NB4 (cell line): ENCODE measurements at regions not wholly inside any gene's neighbourhood (a gene's known extent, or its start where the extent isn't known, plus 50 kb on each side); places are given as distances from the start of the nearest gene placed in this dataset.

Experiments
- MYC ChIP-seq: IDR thresholded peaks from 2 replicates; pipeline ENCODE4 v1.6.1; 2011; ENCODE audit warnings: low read depth, low read length
- POLR2A ChIP-seq: IDR thresholded peaks from 2 replicates; pipeline ENCODE4 v1.6.1; 2011; ENCODE audit warnings: mild to moderate bottlenecking; ENCODE audit not compliant: insufficient read length; ENCODE audit errors: extremely low read depth
- TF ChIP-seq, protein P1 (sequence below): IDR thresholded peaks from one replicate; pipeline ENCODE4 v1.5.1; 2012; ENCODE audit warnings: low read depth, low read length

DNA sequence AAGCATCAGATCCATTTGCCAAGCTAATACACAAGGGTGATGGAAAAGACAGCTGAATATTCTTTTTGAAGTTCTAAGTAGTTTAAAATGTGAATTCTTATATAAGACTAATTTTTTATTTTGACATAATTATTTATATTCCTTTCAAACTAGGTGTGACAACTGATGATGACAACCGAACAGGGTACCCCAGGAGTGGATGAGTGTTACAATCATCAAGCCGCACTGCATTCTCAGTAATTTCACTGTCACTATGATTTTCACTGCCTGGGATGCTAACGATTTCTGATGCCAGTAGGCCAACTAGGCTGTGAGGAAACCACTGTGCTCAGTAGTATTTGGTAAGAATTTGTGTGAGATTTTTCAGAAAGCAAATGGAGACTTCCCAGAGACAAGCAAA is 317.5 kb downstream of the ARAP2 start:
- TF ChIP-seq, protein P1, sequence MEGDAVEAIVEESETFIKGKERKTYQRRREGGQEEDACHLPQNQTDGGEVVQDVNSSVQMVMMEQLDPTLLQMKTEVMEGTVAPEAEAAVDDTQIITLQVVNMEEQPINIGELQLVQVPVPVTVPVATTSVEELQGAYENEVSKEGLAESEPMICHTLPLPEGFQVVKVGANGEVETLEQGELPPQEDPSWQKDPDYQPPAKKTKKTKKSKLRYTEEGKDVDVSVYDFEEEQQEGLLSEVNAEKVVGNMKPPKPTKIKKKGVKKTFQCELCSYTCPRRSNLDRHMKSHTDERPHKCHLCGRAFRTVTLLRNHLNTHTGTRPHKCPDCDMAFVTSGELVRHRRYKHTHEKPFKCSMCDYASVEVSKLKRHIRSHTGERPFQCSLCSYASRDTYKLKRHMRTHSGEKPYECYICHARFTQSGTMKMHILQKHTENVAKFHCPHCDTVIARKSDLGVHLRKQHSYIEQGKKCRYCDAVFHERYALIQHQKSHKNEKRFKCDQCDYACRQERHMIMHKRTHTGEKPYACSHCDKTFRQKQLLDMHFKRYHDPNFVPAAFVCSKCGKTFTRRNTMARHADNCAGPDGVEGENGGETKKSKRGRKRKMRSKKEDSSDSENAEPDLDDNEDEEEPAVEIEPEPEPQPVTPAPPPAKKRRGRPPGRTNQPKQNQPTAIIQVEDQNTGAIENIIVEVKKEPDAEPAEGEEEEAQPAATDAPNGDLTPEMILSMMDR: no peak
- TF ChIP-seq POLR2A (no peak), MYC (no peak)
